ENCODE measurements at regions not wholly inside any gene's neighbourhood (a gene's known extent, or its start where the extent isn't known, plus 50 kb on each side); places are given as distances from the start of the nearest gene placed in this dataset.
A peak's percentile ranks its signal among the peaks of the same experiment; 100 is the strongest.

DNA sequence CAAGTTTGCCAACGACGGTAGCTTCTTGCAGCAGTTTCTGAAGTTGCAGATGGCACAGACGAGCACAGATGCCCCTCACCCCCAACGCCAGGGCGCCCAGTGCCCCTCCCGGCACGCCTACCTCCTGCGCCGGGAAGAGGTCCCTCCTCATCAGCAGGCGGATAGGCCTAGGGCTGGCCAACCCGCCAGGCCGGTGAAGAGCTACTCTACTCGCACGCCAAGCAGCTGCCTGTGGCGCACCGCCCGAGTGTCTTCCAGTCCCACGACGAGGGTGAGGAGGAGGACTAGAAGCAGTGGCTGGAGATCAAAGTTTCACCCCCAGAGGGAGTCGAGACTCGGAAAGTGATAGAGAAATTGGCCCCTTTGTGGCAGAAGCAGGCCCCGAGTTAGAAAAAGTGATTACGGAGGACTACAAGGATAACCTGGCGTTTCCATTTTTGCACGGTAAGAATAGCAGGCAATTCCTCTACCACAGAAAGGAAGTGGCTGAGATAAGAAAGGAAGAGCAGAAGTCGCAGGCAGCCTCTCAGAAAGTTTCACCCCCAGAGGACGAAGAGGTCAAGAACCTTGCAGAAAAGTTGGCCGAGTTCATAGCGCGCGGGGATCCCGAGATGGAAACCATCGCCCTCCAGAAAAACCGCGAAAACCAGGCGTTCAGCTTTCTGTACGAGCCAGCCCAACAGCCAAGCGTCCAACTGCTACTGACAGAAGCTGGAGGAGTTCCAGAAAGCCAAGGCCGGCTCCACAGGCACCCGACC lies 170.4 kb downstream of the HINT1 start:
- TF ChIP-seq POLR2AphosphoS5 (IDR thresholded peaks at IDR 0.05; ENCODE audit: control insufficient read depth, insufficient read depth, low read depth, low read length), result no peak
- TF ChIP-seq EGR1 (conservative IDR thresholded peaks at IDR 0.05), result no peak
- 0 out of 2 replicates have a peak, but pooled peaks have one; percentile 31 for TF ChIP-seq SPI1 (IDR thresholded peaks at IDR 0.05; ENCODE audit: borderline replicate concordance, low read depth, low read length)
- Histone ChIP-seq H3K4me2 (ENCODE audit: insufficient read depth, low read length) (no peak overlapping the region), H3K79me2 (ENCODE audit: control insufficient read depth, insufficient read depth, low read length) (no peaks in the 10 kb centered on the region), H3K9me1 (ENCODE audit: control insufficient read depth, insufficient read depth, low read length) (no peaks in the 10 kb centered on the region), H3K9ac (ENCODE audit: insufficient read depth in 1 of 2, low read depth in 2 of 2, low read length in 2 of 2) (no peak overlapping the region; a peak in 1 of 4 replicates), H3K4me3 (no peak overlapping the region), H2AFZ (ENCODE audit: low read depth, low read length) (no peak overlapping the region), H3K9me3 (replicated peaks; ENCODE audit: control insufficient read depth, insufficient read depth, low read depth, low read length) (no peaks in the 10 kb centered on the region), H3K36me3 (ENCODE audit: control insufficient read depth, insufficient read depth, low read length) (no peaks in the 10 kb centered on the region), H3K27ac (ENCODE audit: extremely low read depth, low read depth, low read length) (no peak overlapping the region), H3K27me3 (ENCODE audit: control insufficient read depth in 2 of 2, insufficient read depth in 2 of 2, low read length in 2 of 2) (peaks cover 19 to 31% of the 10 kb centered on the region in 2 experiments; a peak in 4 of 5 replicates), H3K4me1 (replicated peaks in 1 of 2; ENCODE audit: control insufficient read depth in 2 of 2, insufficient read depth in 2 of 2, low read length in 2 of 2) (peaks cover 0 to 15% of the 10 kb centered on the region in 2 experiments; a peak in 2 of 5 replicates), H4K20me1 (replicated peaks; ENCODE audit: control insufficient read depth, insufficient read depth, low read length) (no peaks in the 10 kb centered on the region; the same call in 1 of the 2 replicates)
- intact Hi-C loops (cut with micrococcal nuclease) (no loop called here), in situ Hi-C loops (cut with MboI) (no loop called here)
- no peak for FAIRE-seq
- peak in 1 of 4 experiments; percentile 4 for DNase-seq (ENCODE audit: extremely low read depth in 1 of 4, low spot score in 3 of 4)
- CTCF ChIA-PET (ENCODE audit: low intra/inter-chr PET ratio), result no interaction called here
- BruUV-seq (replicated peaks), result no TSS peak
- 1% methylated on average over 39 of the region's 40 CpGs for WGBS (ENCODE audit: insufficient coverage, low coverage, missing lambda C conversion rate)
- POLR2A ChIA-PET, result no interaction called here
- peak; percentile 55 for ATAC-seq

DNA sequence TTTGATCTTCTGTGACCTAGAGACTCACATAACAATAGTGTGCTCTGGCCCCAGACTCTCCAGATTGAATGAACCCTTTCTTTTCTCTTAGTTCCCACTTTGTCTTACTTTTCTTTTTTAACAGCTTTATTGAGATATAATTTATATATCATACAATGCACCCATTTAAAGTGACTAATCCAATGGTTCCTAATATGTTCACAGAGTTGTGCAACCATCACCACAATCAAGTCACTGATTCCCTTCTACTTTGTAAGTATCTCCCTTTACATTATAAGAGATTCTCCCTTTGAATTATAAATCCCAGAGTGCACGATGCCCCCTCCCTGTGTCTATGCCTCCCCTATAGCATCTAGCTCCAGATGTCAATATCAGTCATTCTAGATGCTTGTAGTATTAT lies 172.4 kb downstream of the HINT1 start:
- Histone ChIP-seq H3K27ac (ENCODE audit: extremely low read depth, low read depth, low read length) (no peak overlapping the region), H2AFZ (ENCODE audit: low read depth, low read length) (no peak overlapping the region), H3K79me2 (ENCODE audit: control insufficient read depth, insufficient read depth, low read length) (no peaks in the 10 kb centered on the region), H3K9me1 (ENCODE audit: control insufficient read depth, insufficient read depth, low read length) (no peaks in the 10 kb centered on the region), H3K4me1 (replicated peaks in 1 of 2; ENCODE audit: control insufficient read depth in 2 of 2, insufficient read depth in 2 of 2, low read length in 2 of 2) (peaks cover 0 to 15% of the 10 kb centered on the region in 2 experiments; a peak in 2 of 5 replicates), H3K27me3 (ENCODE audit: control insufficient read depth in 2 of 2, insufficient read depth in 2 of 2, low read length in 2 of 2) (peaks cover 19 to 31% of the 10 kb centered on the region in 2 experiments; a peak in 4 of 5 replicates), H4K20me1 (replicated peaks; ENCODE audit: control insufficient read depth, insufficient read depth, low read length) (no peaks in the 10 kb centered on the region; the same call in 1 of the 2 replicates), H3K36me3 (ENCODE audit: control insufficient read depth, insufficient read depth, low read length) (no peaks in the 10 kb centered on the region), H3K9ac (ENCODE audit: insufficient read depth in 1 of 2, low read depth in 2 of 2, low read length in 2 of 2) (no peak overlapping the region), H3K4me2 (ENCODE audit: insufficient read depth, low read length) (no peak overlapping the region), H3K9me3 (replicated peaks; ENCODE audit: control insufficient read depth, insufficient read depth, low read depth, low read length) (no peaks in the 10 kb centered on the region), H3K4me3 (no peak overlapping the region)
- CTCF ChIA-PET (ENCODE audit: low intra/inter-chr PET ratio), result no interaction called here
- DNase-seq (ENCODE audit: extremely low read depth in 1 of 4, low spot score in 3 of 4), result no peak
- no peak for FAIRE-seq
- in situ Hi-C loops (cut with MboI), result no loop called here
- no TSS peak for BruUV-seq (replicated peaks)
- WGBS (ENCODE audit: insufficient coverage, low coverage, missing lambda C conversion rate), result 7% methylated on average over 1 of the region's 1 CpG
- POLR2A ChIA-PET, result interaction anchor here (1.0 kb wide), 1 partner anchor 22 kb away, joined by 3 read pairs; no protein-coding TSS in a partner anchor
- intact Hi-C loops (cut with micrococcal nuclease), result no loop called here
- no peak for ATAC-seq
- no peak for TF ChIP-seq NCOR1 (IDR thresholded peaks at IDR 0.05)
- TF ChIP-seq ZNF436 (CRISPR knock-in tag; IDR thresholded peaks at IDR 0.05), result no peak
- no peak for TF ChIP-seq NCOA4 (IDR thresholded peaks at IDR 0.05; ENCODE audit: partially characterized antibody)
- TF ChIP-seq, protein P1, sequence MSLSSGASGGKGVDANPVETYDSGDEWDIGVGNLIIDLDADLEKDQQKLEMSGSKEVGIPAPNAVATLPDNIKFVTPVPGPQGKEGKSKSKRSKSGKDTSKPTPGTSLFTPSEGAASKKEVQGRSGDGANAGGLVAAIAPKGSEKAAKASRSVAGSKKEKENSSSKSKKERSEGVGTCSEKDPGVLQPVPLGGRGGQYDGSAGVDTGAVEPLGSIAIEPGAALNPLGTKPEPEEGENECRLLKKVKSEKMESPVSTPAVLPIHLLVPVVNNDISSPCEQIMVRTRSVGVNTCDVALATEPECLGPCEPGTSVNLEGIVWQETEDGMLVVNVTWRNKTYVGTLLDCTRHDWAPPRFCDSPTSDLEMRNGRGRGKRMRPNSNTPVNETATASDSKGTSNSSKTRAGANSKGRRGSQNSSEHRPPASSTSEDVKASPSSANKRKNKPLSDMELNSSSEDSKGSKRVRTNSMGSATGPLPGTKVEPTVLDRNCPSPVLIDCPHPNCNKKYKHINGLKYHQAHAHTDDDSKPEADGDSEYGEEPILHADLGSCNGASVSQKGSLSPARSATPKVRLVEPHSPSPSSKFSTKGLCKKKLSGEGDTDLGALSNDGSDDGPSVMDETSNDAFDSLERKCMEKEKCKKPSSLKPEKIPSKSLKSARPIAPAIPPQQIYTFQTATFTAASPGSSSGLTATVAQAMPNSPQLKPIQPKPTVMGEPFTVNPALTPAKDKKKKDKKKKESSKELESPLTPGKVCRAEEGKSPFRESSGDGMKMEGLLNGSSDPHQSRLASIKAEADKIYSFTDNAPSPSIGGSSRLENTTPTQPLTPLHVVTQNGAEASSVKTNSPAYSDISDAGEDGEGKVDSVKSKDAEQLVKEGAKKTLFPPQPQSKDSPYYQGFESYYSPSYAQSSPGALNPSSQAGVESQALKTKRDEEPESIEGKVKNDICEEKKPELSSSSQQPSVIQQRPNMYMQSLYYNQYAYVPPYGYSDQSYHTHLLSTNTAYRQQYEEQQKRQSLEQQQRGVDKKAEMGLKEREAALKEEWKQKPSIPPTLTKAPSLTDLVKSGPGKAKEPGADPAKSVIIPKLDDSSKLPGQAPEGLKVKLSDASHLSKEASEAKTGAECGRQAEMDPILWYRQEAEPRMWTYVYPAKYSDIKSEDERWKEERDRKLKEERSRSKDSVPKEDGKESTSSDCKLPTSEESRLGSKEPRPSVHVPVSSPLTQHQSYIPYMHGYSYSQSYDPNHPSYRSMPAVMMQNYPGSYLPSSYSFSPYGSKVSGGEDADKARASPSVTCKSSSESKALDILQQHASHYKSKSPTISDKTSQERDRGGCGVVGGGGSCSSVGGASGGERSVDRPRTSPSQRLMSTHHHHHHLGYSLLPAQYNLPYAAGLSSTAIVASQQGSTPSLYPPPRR (CRISPR knock-in tag; IDR thresholded peaks at IDR 0.05; ENCODE audit: borderline replicate concordance), result no peak
- TF ChIP-seq PHF20 (IDR thresholded peaks at IDR 0.05; ENCODE audit: partially characterized antibody), result no peak
- no peak for TF ChIP-seq ATF7 (IDR thresholded peaks at IDR 0.05)
- no peak for TF ChIP-seq TRIM28 (IDR thresholded peaks at IDR 0.05)
- no peak for TF ChIP-seq HDGF (IDR thresholded peaks at IDR 0.05)
